ENCODE measurements at regions not wholly inside any gene's neighbourhood (a gene's known extent, or its start where the extent isn't known, plus 50 kb on each side); places are given as distances from the start of the nearest gene placed in this dataset.

DNA sequence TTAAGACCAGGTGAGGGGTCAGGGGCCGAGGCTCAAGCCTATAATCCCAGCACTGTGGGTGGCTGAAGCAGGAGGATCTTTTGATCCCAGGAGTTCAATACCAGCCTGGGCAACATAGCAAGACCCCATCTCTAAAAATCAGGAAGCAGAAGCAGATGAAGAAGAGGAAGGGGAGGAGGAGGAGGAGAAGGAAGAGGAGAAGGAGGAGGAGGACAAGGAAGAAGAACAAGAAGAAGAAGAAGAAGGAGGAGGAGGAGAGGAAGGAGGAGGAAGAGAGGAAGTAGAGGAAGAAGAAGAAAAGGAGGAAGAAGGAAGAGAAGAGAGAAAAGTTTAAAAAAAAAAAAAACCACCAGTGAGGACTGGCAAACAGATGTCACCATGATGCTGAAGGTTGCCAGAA is 92.0 kb upstream of the TMEM26 start:
- FAIRE-seq = no peak
- TF ChIP-seq, protein P1, sequence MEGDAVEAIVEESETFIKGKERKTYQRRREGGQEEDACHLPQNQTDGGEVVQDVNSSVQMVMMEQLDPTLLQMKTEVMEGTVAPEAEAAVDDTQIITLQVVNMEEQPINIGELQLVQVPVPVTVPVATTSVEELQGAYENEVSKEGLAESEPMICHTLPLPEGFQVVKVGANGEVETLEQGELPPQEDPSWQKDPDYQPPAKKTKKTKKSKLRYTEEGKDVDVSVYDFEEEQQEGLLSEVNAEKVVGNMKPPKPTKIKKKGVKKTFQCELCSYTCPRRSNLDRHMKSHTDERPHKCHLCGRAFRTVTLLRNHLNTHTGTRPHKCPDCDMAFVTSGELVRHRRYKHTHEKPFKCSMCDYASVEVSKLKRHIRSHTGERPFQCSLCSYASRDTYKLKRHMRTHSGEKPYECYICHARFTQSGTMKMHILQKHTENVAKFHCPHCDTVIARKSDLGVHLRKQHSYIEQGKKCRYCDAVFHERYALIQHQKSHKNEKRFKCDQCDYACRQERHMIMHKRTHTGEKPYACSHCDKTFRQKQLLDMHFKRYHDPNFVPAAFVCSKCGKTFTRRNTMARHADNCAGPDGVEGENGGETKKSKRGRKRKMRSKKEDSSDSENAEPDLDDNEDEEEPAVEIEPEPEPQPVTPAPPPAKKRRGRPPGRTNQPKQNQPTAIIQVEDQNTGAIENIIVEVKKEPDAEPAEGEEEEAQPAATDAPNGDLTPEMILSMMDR (IDR thresholded peaks at IDR 0.05; ENCODE audit: insufficient read depth, low read depth, low read length) = no peak
- no peak for TF ChIP-seq EZH2 (IDR thresholded peaks at IDR 0.05; ENCODE audit: insufficient read depth, low read length)
- Histone ChIP-seq H3K9ac (ENCODE audit: low read length) (no peak overlapping the region), H3K27me3 (ENCODE audit: insufficient read depth, low read length) (no peaks in the 10 kb centered on the region), H3K36me3 (ENCODE audit: insufficient read depth, low read length) (no peaks in the 10 kb centered on the region), H2AFZ (ENCODE audit: low read depth, low read length) (no peak overlapping the region), H3K4me2 (ENCODE audit: low read length) (no peak overlapping the region), H4K20me1 (ENCODE audit: insufficient read depth, low read length) (no peaks in the 10 kb centered on the region), H3K4me1 (ENCODE audit: insufficient read depth, low read length) (no peaks in the 10 kb centered on the region), H3K9me3 (ENCODE audit: insufficient read depth, low read depth, low read length) (no peaks in the 10 kb centered on the region), H3K79me2 (ENCODE audit: insufficient read depth, low read length) (no peaks in the 10 kb centered on the region), H3K27ac (ENCODE audit: low read depth, low read length) (no peak overlapping the region), H3K4me3 (ENCODE audit: insufficient read depth, low read depth, low read length) (no peak overlapping the region)
- DNase-seq (ENCODE audit: low read depth) = no peak
- Mint-ChIP-seq H3K27ac (ENCODE audit: unreplicated experiment) (no peak overlapping the region), H3K9me3 (ENCODE audit: unreplicated experiment) (no peaks in the 10 kb centered on the region), H3K4me1 (ENCODE audit: low read depth, unreplicated experiment) (no peaks in the 10 kb centered on the region), H3K36me3 (ENCODE audit: low read depth, unreplicated experiment) (no peaks in the 10 kb centered on the region), H3K4me3 (ENCODE audit: unreplicated experiment) (no peak overlapping the region), H3K27me3 (ENCODE audit: low read depth, unreplicated experiment) (peaks cover 5% of the 10 kb centered on the region)

DNA sequence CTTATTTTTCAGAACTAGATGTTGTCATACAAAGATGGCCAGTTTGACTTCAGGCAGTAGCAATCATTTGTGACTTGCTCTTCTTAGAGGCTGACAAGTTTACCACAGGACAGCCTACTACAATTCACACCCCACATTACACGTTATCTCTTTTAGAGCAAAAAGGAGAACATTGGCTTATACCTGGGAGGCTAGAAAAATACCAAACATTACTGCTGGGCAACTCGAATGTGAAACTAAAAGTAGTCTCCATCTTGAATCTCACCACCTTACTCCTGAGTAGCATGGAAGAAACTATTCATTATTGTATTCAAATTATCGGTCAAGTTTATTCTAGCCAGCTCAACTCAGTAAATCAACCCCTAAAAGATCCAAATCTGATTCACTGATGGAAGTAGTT is 90.7 kb upstream of the TMEM26 start:
- H3K9ac ChIP-seq (ENCODE audit: low read length) = no peak overlapping the region
- Mint-ChIP-seq H3K27me3 (ENCODE audit: low read depth, unreplicated experiment) (peaks cover 5% of the 10 kb centered on the region), H3K9me3 (ENCODE audit: unreplicated experiment) (no peaks in the 10 kb centered on the region), H3K36me3 (ENCODE audit: low read depth, unreplicated experiment) (no peaks in the 10 kb centered on the region), H3K4me3 (ENCODE audit: unreplicated experiment) (no peak overlapping the region), H3K27ac (ENCODE audit: unreplicated experiment) (no peak overlapping the region), H3K4me1 (ENCODE audit: low read depth, unreplicated experiment) (no peaks in the 10 kb centered on the region)
- H3K27me3 ChIP-seq (ENCODE audit: insufficient read depth, low read length) = no peaks in the 10 kb centered on the region
- no peak overlapping the region for H3K4me2 ChIP-seq (ENCODE audit: low read length)
- DNase-seq (ENCODE audit: low read depth) (no peak), FAIRE-seq (no peak)
- no peaks in the 10 kb centered on the region for H3K9me3 ChIP-seq (ENCODE audit: insufficient read depth, low read depth, low read length)
- no peak overlapping the region for H3K4me3 ChIP-seq (ENCODE audit: insufficient read depth, low read depth, low read length)
- no peak overlapping the region for H2AFZ ChIP-seq (ENCODE audit: low read depth, low read length)
- no peaks in the 10 kb centered on the region for H4K20me1 ChIP-seq (ENCODE audit: insufficient read depth, low read length)
- H3K27ac ChIP-seq (ENCODE audit: low read depth, low read length) = no peak overlapping the region
- TF ChIP-seq, protein P1 (IDR thresholded peaks at IDR 0.05; ENCODE audit: insufficient read depth, low read depth, low read length) = no peak
- TF ChIP-seq EZH2 (IDR thresholded peaks at IDR 0.05; ENCODE audit: insufficient read depth, low read length) = no peak
- H3K36me3 ChIP-seq (ENCODE audit: insufficient read depth, low read length) = no peaks in the 10 kb centered on the region
- H3K79me2 ChIP-seq (ENCODE audit: insufficient read depth, low read length) = no peaks in the 10 kb centered on the region
- no peaks in the 10 kb centered on the region for H3K4me1 ChIP-seq (ENCODE audit: insufficient read depth, low read length)

DNA sequence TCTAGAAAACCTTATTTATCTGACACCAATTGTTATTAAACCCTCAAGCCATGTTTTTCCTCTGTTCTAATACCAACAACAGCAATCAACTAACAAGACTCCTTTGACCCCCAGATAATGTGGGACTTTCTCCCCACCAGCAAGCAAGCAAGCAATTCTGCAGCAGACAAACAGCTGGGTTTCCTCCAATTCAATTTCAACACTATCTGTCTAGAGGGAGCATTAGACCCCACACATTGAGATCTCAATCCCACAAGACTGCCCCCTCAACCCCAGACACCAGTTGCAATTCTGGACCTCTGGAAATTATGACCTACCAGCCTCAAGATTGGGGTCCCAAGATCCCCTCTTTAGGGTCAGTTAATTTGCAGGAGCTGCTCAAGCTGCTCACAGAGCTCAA is 89.4 kb upstream of the TMEM26 start:
- H3K79me2 ChIP-seq (ENCODE audit: insufficient read depth, low read length) = no peaks in the 10 kb centered on the region
- peaks cover 5% of the 10 kb centered on the region for H3K27me3 Mint-ChIP-seq (ENCODE audit: low read depth, unreplicated experiment)
- H3K27me3 ChIP-seq (ENCODE audit: insufficient read depth, low read length) = no peaks in the 10 kb centered on the region
- TF ChIP-seq, protein P1 (IDR thresholded peaks at IDR 0.05; ENCODE audit: insufficient read depth, low read depth, low read length) = no peak
- TF ChIP-seq EZH2 (IDR thresholded peaks at IDR 0.05; ENCODE audit: insufficient read depth, low read length) = no peak
- no peak overlapping the region for H3K4me3 Mint-ChIP-seq (ENCODE audit: unreplicated experiment)
- H3K27ac ChIP-seq (ENCODE audit: low read depth, low read length) = no peak overlapping the region
- H2AFZ ChIP-seq (ENCODE audit: low read depth, low read length) = no peak overlapping the region
- no peaks in the 10 kb centered on the region for H3K36me3 ChIP-seq (ENCODE audit: insufficient read depth, low read length)
- H3K9ac ChIP-seq (ENCODE audit: low read length) = no peak overlapping the region
- H3K9me3 Mint-ChIP-seq (ENCODE audit: unreplicated experiment) = no peaks in the 10 kb centered on the region
- H3K9me3 ChIP-seq (ENCODE audit: insufficient read depth, low read depth, low read length) = no peaks in the 10 kb centered on the region
- H3K4me1 ChIP-seq (ENCODE audit: insufficient read depth, low read length) = no peaks in the 10 kb centered on the region
- H3K4me2 ChIP-seq (ENCODE audit: low read length) = no peak overlapping the region
- no peaks in the 10 kb centered on the region for H3K36me3 Mint-ChIP-seq (ENCODE audit: low read depth, unreplicated experiment)
- H3K4me3 ChIP-seq (ENCODE audit: insufficient read depth, low read depth, low read length) = no peak overlapping the region
- no peak for DNase-seq (ENCODE audit: low read depth)
- H3K27ac Mint-ChIP-seq (ENCODE audit: unreplicated experiment) = no peak overlapping the region
- H4K20me1 ChIP-seq (ENCODE audit: insufficient read depth, low read length) = no peaks in the 10 kb centered on the region
- H3K4me1 Mint-ChIP-seq (ENCODE audit: low read depth, unreplicated experiment) = no peaks in the 10 kb centered on the region
- FAIRE-seq = no peak

Data from astrocyte (in vitro differentiated cells and primary cell).